K562 (cell line): ENCODE measurements at regions not wholly inside any gene's neighbourhood (a gene's known extent, or its start where the extent isn't known, plus 50 kb on each side); places are given as distances from the start of the nearest gene placed in this dataset.

Source experiments
- ATAC-seq: fragments of 200-7000 bp; cut with Tn5 transposase; 3 replicates; pipeline ENCODE4 v1.9.1; 2020; ENCODE audit warnings: moderate library complexity
- BruUV-seq: library from RNA; stranded (reverse); fragments of 400-500 nt; replicated peaks from 2 replicates; lab custom pipeline; 2021; lab: Mats Ljungman, UMichigan
- CTCF ChIA-PET: fragments of 300-600 bp; formaldehyde crosslinking; extraction: SDS; loops from one replicate; lab custom pipeline; 2021; ENCODE audit warnings: low intra/inter-chr PET ratio; lab: Yijun Ruan, JAX
- POLR2A ChIA-PET: fragments of 300-600, 350-650 bp; sonication (Branson Sonifier 250); formaldehyde crosslinking; extraction: SDS; loops from one replicate; lab custom pipeline; 2021; ENCODE audit warnings: antibody characterized with exemption, inconsistent platforms; lab: Yijun Ruan, JAX
- DNase-seq, 4 experiments: peaks; one replicate each; pipeline versions ENCODE4 v3.0.0 to v3.0.0-alpha.2; 2011 to 2018; ENCODE audit warnings: low spot score in 3 of 4, mixed read lengths in 3 of 4; ENCODE audit errors: extremely low read depth in 1 of 4
- FAIRE-seq: peaks from 2 replicates; lab custom pipeline; 2011; peaks lifted over from hg19 to GRCh38; lab: Jason Lieb, UNC
- H2AFZ ChIP-seq: 2 replicates; pipeline ENCODE4 v1.6.0; 2011; ENCODE audit warnings: low read depth, low read length, control low read depth, inconsistent platforms
- H3K27ac ChIP-seq: fragments of 200-600 bp; 3 replicates; pipeline ENCODE4 v1.8.0; 2011; ENCODE audit warnings: low read depth, mild to moderate bottlenecking, control low read depth, inconsistent platforms, low read length, moderate library complexity, mixed read lengths; ENCODE audit errors: extremely low read depth
- H3K27me3 ChIP-seq, 2 experiments: fragments of 300-600 bp in 1 of 2; 2 replicates in 1 of 2; 3 replicates in 1 of 2; pipeline versions ENCODE4 v1.6.0 to v1.8.0; 2011; ENCODE audit warnings: inconsistent platforms in 2 of 2, low read length in 2 of 2, mild to moderate bottlenecking in 1 of 2, mixed read lengths in 1 of 2, moderate library complexity in 1 of 2; ENCODE audit not compliant: control insufficient read depth in 2 of 2, insufficient read depth in 2 of 2
- H3K36me3 ChIP-seq: fragments of 300-600 bp; 3 replicates; pipeline ENCODE4 v1.8.0; 2011; ENCODE audit warnings: mild to moderate bottlenecking, low read length, inconsistent platforms; ENCODE audit not compliant: control insufficient read depth, insufficient read depth
- H3K4me1 ChIP-seq, 2 experiments: fragments of 200-600 bp in 1 of 2; replicated peaks in 1 of 2; 2 replicates in 1 of 2; 3 replicates in 1 of 2; pipeline versions ENCODE4 v1.5.1 to v1.8.0; 2011; ENCODE audit warnings: inconsistent platforms in 2 of 2, low read length in 2 of 2, mild to moderate bottlenecking in 1 of 2, mixed read lengths in 1 of 2, moderate library complexity in 1 of 2; ENCODE audit not compliant: control insufficient read depth in 2 of 2, insufficient read depth in 2 of 2
- H3K4me2 ChIP-seq: 2 replicates; pipeline ENCODE4 v1.6.1; 2011; ENCODE audit warnings: low read length, control low read depth, inconsistent platforms, mixed read lengths; ENCODE audit not compliant: insufficient read depth
- H3K4me3 ChIP-seq: fragments of 200-600 bp; sonication (generic), shearing (Covaris generic); 2 replicates; pipeline ENCODE4 v1.5.1; 2016; ENCODE audit warnings: control low read depth, inconsistent platforms
- H3K79me2 ChIP-seq: fragments of 200-600 bp; 3 replicates; pipeline ENCODE4 v1.8.0; 2011; ENCODE audit warnings: low read length, inconsistent platforms; ENCODE audit not compliant: control insufficient read depth, insufficient read depth
- H3K9ac ChIP-seq, 2 experiments: 2 replicates each; pipeline versions ENCODE4 v1.6.0 to v1.6.1; 2011; ENCODE audit warnings: low read depth in 2 of 2, low read length in 2 of 2, control low read depth in 1 of 2, inconsistent platforms in 1 of 2, mild to moderate bottlenecking in 1 of 2, mixed read lengths in 1 of 2; ENCODE audit not compliant: insufficient read depth in 1 of 2
- H3K9me1 ChIP-seq: one replicate; pipeline ENCODE4 v1.6.0; 2011; ENCODE audit warnings: inconsistent platforms, mild to moderate bottlenecking, low read length, moderate library complexity; ENCODE audit not compliant: control insufficient read depth, insufficient read depth
- H3K9me3 ChIP-seq: replicated peaks from 2 replicates; pipeline ENCODE4 v1.5.1; 2011; ENCODE audit warnings: low read depth, low read length, inconsistent platforms; ENCODE audit not compliant: control insufficient read depth, insufficient read depth
- H4K20me1 ChIP-seq: replicated peaks from 2 replicates; pipeline ENCODE4 v1.6.1; 2011; ENCODE audit warnings: low read length, inconsistent platforms, mixed read lengths; ENCODE audit not compliant: control insufficient read depth, insufficient read depth
- ATF4 ChIP-seq: fragments of 450-650 bp; formaldehyde crosslinking; IDR thresholded peaks from 2 replicates; pipeline ENCODE4 v1.4.0; 2022; ENCODE audit warnings: mild to moderate bottlenecking, moderate library complexity
- CBX2 ChIP-seq: fragments of 200-600 bp; sonication (generic); IDR thresholded peaks from one replicate; pipeline ENCODE4 v1.6.1; 2012; ENCODE audit warnings: mild to moderate bottlenecking, low read length, inconsistent platforms; ENCODE audit not compliant: insufficient read depth, poor library complexity, severe bottlenecking
- CHD1 ChIP-seq: fragments of 200-600 bp; sonication (generic); IDR thresholded peaks from one replicate; pipeline ENCODE4 v1.6.1; 2012; ENCODE audit warnings: mild to moderate bottlenecking, moderate library complexity, low read length, inconsistent platforms
- ESRRA ChIP-seq: fragments of 450-650 bp; IDR thresholded peaks from 2 replicates; pipeline ENCODE4 v1.6.1; 2014; ENCODE audit warnings: low read depth, mild to moderate bottlenecking, moderate library complexity, borderline replicate concordance
- KDM1A ChIP-seq, 2 experiments: fragments of 450-650 bp; IDR thresholded peaks; 2 replicates each; pipeline ENCODE4 v1.6.1; 2016; ENCODE audit warnings: mild to moderate bottlenecking in 2 of 2
- POLR3G ChIP-seq: IDR thresholded peaks from 2 replicates; pipeline ENCODE4 v1.6.1; 2011; ENCODE audit not compliant: insufficient read length, insufficient replicate concordance; ENCODE audit errors: extremely low read depth
- RBM15 ChIP-seq: fragments of 200-400 bp; formaldehyde crosslinking; IDR thresholded peaks from 2 replicates; pipeline ENCODE4 v1.6.1; 2018; ENCODE audit warnings: mild to moderate bottlenecking, low read length, moderate library complexity; ENCODE audit not compliant: insufficient read depth
- TAF9B ChIP-seq: fragments of 450-650 bp; IDR thresholded peaks from 2 replicates; pipeline ENCODE4 v1.6.1; 2018; ENCODE audit warnings: mild to moderate bottlenecking; ENCODE audit not compliant: partially characterized antibody
- ZNF324 ChIP-seq: fragments of 250-450 bp; sonication (Bioruptor Pico); IDR thresholded peaks from 2 replicates; pipeline ENCODE4 v1.4.0; 2020; ENCODE audit warnings: mild to moderate bottlenecking
- WGBS: fragments of 100-300 bp; shearing (Covaris generic); methylation state at CpG from one replicate; pipeline ENCODE4 v1.1.6; 2016; ENCODE audit warnings: low coverage, mixed read lengths; ENCODE audit not compliant: insufficient coverage; ENCODE audit errors: missing lambda C conversion rate; 5-methylcytosine and 5-hydroxymethylcytosine counted together
- in situ Hi-C: fragments of 300-500 bp; cut with MboI; formaldehyde crosslinking; loops from 4 replicates; pipeline ENCODE4 v1.15.0; 2018; ENCODE audit warnings: inconsistent platforms, mixed read lengths
- intact Hi-C: fragments of 100-400 bp; cut with micrococcal nuclease; formaldehyde crosslinking; loops from 2 replicates; pipeline ENCODE4 v1.14.2; 2022
- TF ChIP-seq, protein P1 (sequence below): fragments of 450-650 bp; IDR thresholded peaks from 2 replicates; pipeline ENCODE4 v1.6.1; 2016; ENCODE audit warnings: antibody characterized with exemption

DNA sequence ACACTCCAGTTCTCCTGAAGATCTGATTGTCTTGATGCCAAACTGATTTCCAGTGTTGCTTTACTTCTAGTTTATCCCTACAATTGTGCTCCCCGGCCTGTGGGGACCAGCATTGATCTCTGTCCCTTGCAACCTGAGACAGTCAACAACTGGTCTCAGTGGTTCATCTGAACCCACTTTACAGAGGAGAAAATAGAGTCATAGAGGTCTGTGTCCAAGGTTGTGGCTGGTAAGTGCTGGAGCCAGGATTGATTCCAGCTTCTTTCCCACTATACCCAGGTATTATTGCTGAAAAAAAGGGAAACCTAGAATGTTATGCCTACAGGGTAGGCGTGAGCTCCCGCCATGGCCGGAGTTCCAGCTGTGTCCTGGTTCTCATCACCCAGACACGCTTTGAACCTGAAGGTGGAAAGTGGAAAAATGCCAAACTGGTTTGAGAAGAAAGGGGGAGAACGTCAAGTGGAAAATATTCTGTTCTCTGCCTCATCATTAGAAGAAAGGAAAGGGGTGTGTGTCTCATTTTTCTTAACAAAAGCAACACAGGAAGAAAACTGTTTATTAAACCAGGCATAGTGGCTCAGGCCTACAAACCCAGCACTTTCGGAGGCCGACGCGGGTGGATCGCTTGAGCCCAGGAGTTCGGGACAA, 60.7 kb upstream of the ITPKB start:
- no peak for ATAC-seq
- 74% methylated on average over 12 of the region's 12 CpGs for WGBS
- Histone ChIP-seq H3K9ac (no peak overlapping the region), H3K27ac (no peak overlapping the region), H3K4me2 (no peak overlapping the region), H3K4me1 (peaks cover 16 to 27% of the 10 kb centered on the region in 2 experiments), H3K27me3 (no peaks in the 10 kb centered on the region), H3K79me2 (no peaks in the 10 kb centered on the region), H4K20me1 (no peaks in the 10 kb centered on the region), H3K36me3 (no peaks in the 10 kb centered on the region), H3K9me3 (no peaks in the 10 kb centered on the region), H3K9me1 (peaks cover 4% of the 10 kb centered on the region), H3K4me3 (no peak overlapping the region), H2AFZ (no peak overlapping the region)
- in situ Hi-C loops: no loop called here
- FAIRE-seq: no peak
- DNase-seq: no peak
- ChIA-PET CTCF (no interaction called here), POLR2A (interaction anchor here (0.6 to 1.1 kb wide), 2 partner anchors 15 to 367 kb away, joined by 3 to 4 read pairs; no protein-coding TSS in a partner anchor)
- intact Hi-C loops: no loop called here
- no TSS peak for BruUV-seq
- TF ChIP-seq KDM1A (IDR thresholded peaks at IDR 0.05) (0 out of 4 replicates have a peak, but pooled peaks have one; percentile 27 to 36), RBM15 (no peak), ZNF324 (CRISPR knock-in tag) (no peak), CHD1 (no peak), ATF4 (CRISPR knock-in tag) (no peak), POLR3G (no peak), TAF9B (no peak), CBX2 (no peak), ESRRA (peak; percentile 60; the same call in 1 of the 2 replicates)
- TF ChIP-seq, protein P1, sequence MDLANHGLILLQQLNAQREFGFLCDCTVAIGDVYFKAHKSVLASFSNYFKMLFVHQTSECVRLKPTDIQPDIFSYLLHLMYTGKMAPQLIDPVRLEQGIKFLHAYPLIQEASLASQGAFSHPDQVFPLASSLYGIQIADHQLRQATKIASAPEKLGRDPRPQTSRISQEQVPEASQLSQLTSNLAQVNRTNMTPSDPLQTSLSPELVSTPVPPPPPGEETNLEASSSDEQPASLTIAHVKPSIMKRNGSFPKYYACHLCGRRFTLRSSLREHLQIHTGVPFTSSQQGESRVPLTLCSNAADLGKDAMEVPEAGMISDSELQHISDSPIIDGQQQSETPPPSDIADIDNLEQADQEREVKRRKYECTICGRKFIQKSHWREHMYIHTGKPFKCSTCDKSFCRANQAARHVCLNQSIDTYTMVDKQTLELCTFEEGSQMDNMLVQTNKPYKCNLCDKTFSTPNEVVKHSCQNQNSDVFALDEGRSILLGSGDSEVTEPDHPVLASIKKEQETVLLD: no peak
